HL-60 (cell line): ENCODE measurements at regions not wholly inside any gene's neighbourhood (a gene's known extent, or its start where the extent isn't known, plus 50 kb on each side); places are given as distances from the start of the nearest gene placed in this dataset.

Experiments
- CTCF ChIP-seq: IDR thresholded peaks from one replicate; pipeline ENCODE4 v1.5.1; 2011; ENCODE audit warnings: low read length, control low read depth, inconsistent platforms; ENCODE audit not compliant: insufficient read depth
- GABPA ChIP-seq: IDR thresholded peaks from 2 replicates; pipeline ENCODE4 v1.6.1; 2012; ENCODE audit warnings: low read depth
- POLR2AphosphoS5 ChIP-seq: IDR thresholded peaks from 2 replicates; pipeline ENCODE4 v1.6.1; 2012; ENCODE audit warnings: low read depth
- SPI1 ChIP-seq: IDR thresholded peaks from 2 replicates; pipeline ENCODE4 v1.6.1; 2012; ENCODE audit warnings: low read depth, mild to moderate bottlenecking, borderline replicate concordance
- TF ChIP-seq, protein P1 (sequence below): IDR thresholded peaks from 2 replicates; pipeline ENCODE4 v1.6.1; 2012; ENCODE audit warnings: low read depth; ENCODE audit not compliant: insufficient replicate concordance

DNA sequence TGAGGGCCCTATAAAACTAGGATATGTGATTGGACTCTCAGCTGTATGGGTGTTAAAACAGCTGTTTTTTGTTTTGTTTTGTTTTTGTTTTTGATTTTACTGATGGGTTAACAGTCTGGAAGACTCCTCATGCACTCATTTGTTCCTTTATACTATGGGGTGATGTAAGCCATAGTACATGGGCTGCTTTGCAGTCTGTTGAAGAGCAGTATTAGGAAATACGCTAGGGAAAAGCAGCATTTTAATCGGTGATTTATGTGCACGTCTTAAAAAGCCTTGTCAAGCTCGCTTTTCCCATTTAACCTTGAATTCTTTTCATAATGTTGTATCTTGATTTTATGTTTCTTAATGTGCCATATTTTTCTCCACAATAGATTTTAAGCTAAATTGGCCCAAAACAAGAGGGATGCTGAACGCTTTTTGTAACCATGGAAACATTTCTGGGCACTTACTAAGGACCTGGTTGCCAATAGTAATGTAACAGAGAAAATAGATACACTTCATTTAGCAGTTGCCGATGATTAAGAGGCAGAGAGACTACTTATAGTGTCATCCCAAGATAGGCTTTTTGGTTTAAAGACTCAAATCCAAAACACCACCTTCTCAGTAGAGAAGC lies 244.0 kb downstream of the SNAPC1 start:
- no peak for TF ChIP-seq CTCF
- TF ChIP-seq POLR2AphosphoS5, result no peak
- no peak for TF ChIP-seq GABPA
- TF ChIP-seq SPI1, result no peak
- TF ChIP-seq, protein P1, sequence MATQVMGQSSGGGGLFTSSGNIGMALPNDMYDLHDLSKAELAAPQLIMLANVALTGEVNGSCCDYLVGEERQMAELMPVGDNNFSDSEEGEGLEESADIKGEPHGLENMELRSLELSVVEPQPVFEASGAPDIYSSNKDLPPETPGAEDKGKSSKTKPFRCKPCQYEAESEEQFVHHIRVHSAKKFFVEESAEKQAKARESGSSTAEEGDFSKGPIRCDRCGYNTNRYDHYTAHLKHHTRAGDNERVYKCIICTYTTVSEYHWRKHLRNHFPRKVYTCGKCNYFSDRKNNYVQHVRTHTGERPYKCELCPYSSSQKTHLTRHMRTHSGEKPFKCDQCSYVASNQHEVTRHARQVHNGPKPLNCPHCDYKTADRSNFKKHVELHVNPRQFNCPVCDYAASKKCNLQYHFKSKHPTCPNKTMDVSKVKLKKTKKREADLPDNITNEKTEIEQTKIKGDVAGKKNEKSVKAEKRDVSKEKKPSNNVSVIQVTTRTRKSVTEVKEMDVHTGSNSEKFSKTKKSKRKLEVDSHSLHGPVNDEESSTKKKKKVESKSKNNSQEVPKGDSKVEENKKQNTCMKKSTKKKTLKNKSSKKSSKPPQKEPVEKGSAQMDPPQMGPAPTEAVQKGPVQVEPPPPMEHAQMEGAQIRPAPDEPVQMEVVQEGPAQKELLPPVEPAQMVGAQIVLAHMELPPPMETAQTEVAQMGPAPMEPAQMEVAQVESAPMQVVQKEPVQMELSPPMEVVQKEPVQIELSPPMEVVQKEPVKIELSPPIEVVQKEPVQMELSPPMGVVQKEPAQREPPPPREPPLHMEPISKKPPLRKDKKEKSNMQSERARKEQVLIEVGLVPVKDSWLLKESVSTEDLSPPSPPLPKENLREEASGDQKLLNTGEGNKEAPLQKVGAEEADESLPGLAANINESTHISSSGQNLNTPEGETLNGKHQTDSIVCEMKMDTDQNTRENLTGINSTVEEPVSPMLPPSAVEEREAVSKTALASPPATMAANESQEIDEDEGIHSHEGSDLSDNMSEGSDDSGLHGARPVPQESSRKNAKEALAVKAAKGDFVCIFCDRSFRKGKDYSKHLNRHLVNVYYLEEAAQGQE, result no peak
